ENCODE measurements at regions not wholly inside any gene's neighbourhood (a gene's known extent, or its start where the extent isn't known, plus 50 kb on each side); places are given as distances from the start of the nearest gene placed in this dataset.

DNA sequence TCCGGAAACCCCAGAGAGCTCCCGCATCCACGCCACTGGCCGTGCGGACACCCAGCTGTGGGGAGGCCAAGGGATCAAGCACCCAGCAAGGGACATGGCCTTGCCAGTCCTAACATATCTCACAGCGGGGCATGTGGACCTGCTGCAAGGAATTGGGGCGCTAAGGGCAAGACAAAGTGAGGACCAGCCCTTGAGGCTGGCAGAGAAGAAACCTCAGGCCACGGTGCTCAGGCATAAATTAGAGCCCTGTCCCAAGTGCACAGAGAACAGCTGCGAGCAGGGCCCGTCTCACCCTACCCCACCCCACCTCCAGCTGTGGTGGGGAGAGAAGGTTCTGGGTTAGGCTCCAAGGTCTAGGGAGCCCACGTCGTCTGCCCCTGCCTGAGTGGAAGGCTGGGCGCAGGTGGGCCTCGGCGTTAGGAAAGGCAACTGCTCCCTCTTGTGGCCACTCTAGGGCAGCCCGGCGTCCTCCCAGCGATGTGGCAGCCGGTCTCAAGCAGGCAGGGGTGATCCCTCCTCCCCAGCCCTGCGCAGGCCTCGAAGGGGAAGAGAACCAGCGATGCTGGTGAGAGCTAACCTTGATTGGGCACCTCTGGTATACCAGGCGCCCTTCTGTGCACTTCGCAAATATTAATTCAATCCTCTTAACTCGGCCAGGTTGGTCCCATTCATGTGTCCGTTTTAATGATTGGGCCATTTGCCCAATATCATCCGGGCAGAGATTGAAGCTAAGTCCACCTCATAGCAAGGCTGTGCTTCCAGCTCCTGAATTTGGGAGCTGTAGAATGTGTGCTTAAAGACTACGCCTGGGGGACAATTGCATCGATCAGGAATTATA lies 235.8 kb downstream of the NFATC2 start:
- Histone ChIP-seq H3K4me3 (peak overlapping the region in 1 of 2 donors; percentile 4), H3K4me1 (peaks cover 7% of the 10 kb centered on the region), H3K27me3 (no peaks in the 10 kb centered on the region), H3K9me3 (no peaks in the 10 kb centered on the region), H3K36me3 (ENCODE audit: low read depth, missing control alignments) (no peaks in the 10 kb centered on the region), H3K27ac (no peak overlapping the region)
- intact Hi-C loops (cut with DNase I; ENCODE audit: low total_unique reads) = loop anchor here (5.0 kb wide), 1 partner anchor 319 kb away; no protein-coding TSS in a partner anchor
- 28 to 41% methylated on average over 16 to 29 of the region's 29 CpGs for WGBS, 2 donors
- TF ChIP-seq, protein P1, sequence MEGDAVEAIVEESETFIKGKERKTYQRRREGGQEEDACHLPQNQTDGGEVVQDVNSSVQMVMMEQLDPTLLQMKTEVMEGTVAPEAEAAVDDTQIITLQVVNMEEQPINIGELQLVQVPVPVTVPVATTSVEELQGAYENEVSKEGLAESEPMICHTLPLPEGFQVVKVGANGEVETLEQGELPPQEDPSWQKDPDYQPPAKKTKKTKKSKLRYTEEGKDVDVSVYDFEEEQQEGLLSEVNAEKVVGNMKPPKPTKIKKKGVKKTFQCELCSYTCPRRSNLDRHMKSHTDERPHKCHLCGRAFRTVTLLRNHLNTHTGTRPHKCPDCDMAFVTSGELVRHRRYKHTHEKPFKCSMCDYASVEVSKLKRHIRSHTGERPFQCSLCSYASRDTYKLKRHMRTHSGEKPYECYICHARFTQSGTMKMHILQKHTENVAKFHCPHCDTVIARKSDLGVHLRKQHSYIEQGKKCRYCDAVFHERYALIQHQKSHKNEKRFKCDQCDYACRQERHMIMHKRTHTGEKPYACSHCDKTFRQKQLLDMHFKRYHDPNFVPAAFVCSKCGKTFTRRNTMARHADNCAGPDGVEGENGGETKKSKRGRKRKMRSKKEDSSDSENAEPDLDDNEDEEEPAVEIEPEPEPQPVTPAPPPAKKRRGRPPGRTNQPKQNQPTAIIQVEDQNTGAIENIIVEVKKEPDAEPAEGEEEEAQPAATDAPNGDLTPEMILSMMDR (IDR thresholded peaks at IDR 0.05) = peak; percentile 84 to 88 (median 87)
- TF ChIP-seq POLR2A (IDR thresholded peaks at IDR 0.05) = no peak
- DNase-seq = peak; percentile 89

DNA sequence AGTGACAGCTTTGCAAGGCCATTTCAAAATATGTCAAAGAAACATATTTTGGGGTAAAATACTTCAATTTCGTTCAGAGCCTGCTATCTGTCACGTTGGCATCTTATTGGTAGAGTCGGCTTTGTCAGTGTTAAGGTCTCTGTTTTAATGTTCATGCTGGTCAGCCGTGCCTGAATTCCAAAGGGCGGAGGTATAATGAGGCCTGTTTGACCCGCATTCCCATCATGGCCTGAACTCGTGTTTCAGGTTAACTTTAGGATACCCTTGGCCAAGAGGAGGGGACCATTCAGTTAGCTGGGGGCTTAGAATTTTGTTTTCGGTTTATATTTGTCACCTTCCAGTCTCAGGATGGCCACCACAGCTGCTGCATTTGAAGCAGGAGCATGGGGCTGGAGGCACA lies 236.4 kb downstream of the NFATC2 start:
- no peak for DNase-seq
- TF ChIP-seq, protein P1 (IDR thresholded peaks at IDR 0.05) = no peak
- TF ChIP-seq POLR2A (IDR thresholded peaks at IDR 0.05) = no peak
- no peaks in the 10 kb centered on the region for H3K36me3 ChIP-seq (ENCODE audit: low read depth, missing control alignments)
- H3K4me3 ChIP-seq = peak overlapping the region in 1 of 2 donors; percentile 4
- intact Hi-C loops (cut with DNase I; ENCODE audit: low total_unique reads) = loop anchor here (5.0 kb wide), 1 partner anchor 319 kb away; no protein-coding TSS in a partner anchor
- H3K4me1 ChIP-seq = peaks cover 7% of the 10 kb centered on the region
- WGBS, 2 donors = 72 to 80% methylated on average over 8 of the region's 8 CpGs
- H3K27me3 ChIP-seq = no peaks in the 10 kb centered on the region
- no peaks in the 10 kb centered on the region for H3K9me3 ChIP-seq
- H3K27ac ChIP-seq = no peak overlapping the region

DNA sequence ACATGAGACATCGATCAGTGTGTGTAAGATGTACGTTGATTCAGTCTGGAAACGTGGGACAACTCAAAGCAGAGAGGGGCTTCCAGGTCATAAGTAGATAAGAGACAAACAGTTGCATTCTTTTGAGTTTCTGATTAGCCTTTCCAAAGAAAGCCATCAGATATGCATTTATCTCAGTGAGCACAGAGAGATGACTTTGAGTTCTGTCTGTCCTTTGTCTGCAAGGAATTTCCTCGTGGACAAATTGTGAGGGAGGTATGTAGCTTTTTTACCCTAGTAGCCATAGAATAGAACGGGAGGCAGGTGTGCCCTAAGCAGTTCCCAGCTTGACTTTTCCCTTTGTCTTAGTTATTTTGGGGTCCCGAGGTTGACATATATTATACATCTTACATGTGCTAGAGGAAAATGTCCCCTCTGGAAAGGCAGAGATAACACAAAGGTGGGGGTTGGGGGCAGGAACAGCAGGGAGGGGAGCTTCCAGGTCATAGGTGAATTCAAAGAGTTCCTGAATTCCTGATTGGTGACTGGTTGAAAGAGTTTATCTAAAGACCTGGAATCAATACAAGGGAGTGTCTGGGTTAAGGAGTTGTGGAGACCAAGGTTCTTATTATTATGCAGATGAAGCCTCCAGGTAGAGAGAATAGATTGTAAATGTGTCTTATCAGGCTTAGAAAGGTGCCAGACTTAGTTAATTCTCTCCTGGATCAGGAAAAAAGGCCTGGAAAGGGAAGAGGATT lies 237.0 kb downstream of the NFATC2 start:
- no peaks in the 10 kb centered on the region for H3K36me3 ChIP-seq (ENCODE audit: low read depth, missing control alignments)
- DNase-seq = no peak
- WGBS, 2 donors = 67 to 69% methylated on average over 6 of the region's 6 CpGs
- H3K27ac ChIP-seq = no peak overlapping the region
- H3K9me3 ChIP-seq = no peaks in the 10 kb centered on the region
- H3K4me1 ChIP-seq = peaks cover 7% of the 10 kb centered on the region
- TF ChIP-seq, protein P1 (IDR thresholded peaks at IDR 0.05) = no peak
- TF ChIP-seq POLR2A (IDR thresholded peaks at IDR 0.05) = no peak
- H3K27me3 ChIP-seq = no peaks in the 10 kb centered on the region
- no peak overlapping the region for H3K4me3 ChIP-seq
- intact Hi-C loops (cut with DNase I; ENCODE audit: low total_unique reads) = loop anchor here (5.0 kb wide), 1 partner anchor 318 kb away; no protein-coding TSS in a partner anchor

DNA sequence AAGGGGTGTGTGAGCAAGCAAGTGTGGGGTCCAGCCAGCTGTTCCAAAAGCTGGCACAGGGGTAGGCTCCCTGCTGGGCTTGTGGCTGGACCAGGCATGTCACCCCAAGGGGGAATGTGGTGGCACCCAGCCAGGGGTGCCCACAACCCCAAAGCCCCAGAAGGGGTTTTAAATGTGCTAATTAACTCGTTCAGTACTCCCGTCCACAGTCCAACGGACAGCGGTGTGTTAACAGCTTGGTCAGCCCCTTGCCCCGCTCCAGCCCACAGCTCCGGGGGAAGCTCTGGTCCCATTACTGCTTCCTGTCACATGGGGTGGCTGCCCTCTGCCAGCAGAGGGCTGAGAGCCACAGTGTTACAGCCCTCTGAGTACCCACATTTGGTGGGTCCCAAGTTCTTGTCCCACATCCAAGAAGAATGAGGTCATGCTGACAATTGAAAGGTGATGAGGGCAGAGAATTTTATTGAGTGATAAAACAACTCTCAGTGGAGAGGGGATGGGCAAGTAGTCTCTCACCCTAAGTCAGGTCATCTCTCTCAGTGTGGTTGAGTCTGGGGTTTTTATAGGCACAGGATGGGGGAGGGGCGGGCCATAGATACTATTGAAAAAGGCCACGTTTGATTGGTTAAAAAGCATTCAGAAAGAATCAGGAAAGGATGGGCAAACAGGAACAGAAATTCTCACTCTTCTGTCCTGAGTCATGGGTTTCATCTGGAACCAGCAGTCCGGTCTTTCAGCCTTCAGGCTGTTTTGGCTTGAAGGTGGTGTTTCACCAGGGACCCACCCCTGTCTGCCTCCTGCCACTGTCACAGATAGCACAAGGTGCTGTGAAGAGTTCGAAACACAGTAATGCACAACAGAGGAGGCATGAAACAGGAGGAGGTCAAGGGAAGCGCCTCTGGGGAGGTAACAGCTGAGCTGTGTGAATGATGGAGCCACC lies 238.5 kb downstream of the NFATC2 start:
- H3K4me3 ChIP-seq = no peak overlapping the region
- H3K9me3 ChIP-seq = no peaks in the 10 kb centered on the region
- no peak overlapping the region for H3K27ac ChIP-seq
- no peaks in the 10 kb centered on the region for H3K36me3 ChIP-seq (ENCODE audit: low read depth, missing control alignments)
- no peaks in the 10 kb centered on the region for H3K27me3 ChIP-seq
- H3K4me1 ChIP-seq = peaks cover 7% of the 10 kb centered on the region
- intact Hi-C loops (cut with DNase I; ENCODE audit: low total_unique reads) = no loop called here
- DNase-seq = no peak
- WGBS, 2 donors = 91 to 93% methylated on average over 8 to 11 of the region's 11 CpGs
- TF ChIP-seq POLR2A (IDR thresholded peaks at IDR 0.05) = no peak
- TF ChIP-seq, protein P1 (IDR thresholded peaks at IDR 0.05) = no peak
